ENCODE measurements at regions not wholly inside any gene's neighbourhood (a gene's known extent, or its start where the extent isn't known, plus 50 kb on each side); places are given as distances from the start of the nearest gene placed in this dataset.

- H3K27ac ChIP-seq (ENCODE audit: control insufficient read depth, insufficient read depth), result no peak overlapping the region
- DNase-seq (ENCODE audit: low read depth, low spot score) (no peak), FAIRE-seq (no peak), ATAC-seq (no peak)
- H3K36me3 ChIP-seq (ENCODE audit: control insufficient read depth in 2 of 2, insufficient read depth in 2 of 2, low read length in 1 of 2), result no peaks in the 10 kb centered on the region
- RAD21 ChIA-PET (ENCODE audit: unreplicated experiment), result no interaction called here
- H3K27me3 ChIP-seq (replicated peaks in 1 of 2; ENCODE audit: control insufficient read depth in 2 of 2, insufficient read depth in 2 of 2, low read length in 1 of 2), result no peaks in the 10 kb centered on the region
- no peak overlapping the region for H3K4me2 ChIP-seq (ENCODE audit: control insufficient read depth, insufficient read depth)
- H3K4me1 ChIP-seq (ENCODE audit: control insufficient read depth, insufficient read depth, low read length), result no peaks in the 10 kb centered on the region
- 49% methylated on average over 5 of the region's 5 CpGs for WGBS (ENCODE audit: insufficient coverage, insufficient replicate concordance, low lambda C conversion rate, missing lambda C conversion rate)
- SMC1A ChIA-PET (ENCODE audit: uncharacterized antibody, unreplicated experiment), result no interaction called here
- intact Hi-C loops (cut with micrococcal nuclease; ENCODE audit: unreplicated experiment) (no loop called here), in situ Hi-C loops (cut with MboI) (no loop called here)
- no TSS peak for BruUV-seq (replicated peaks)
- H2AFZ ChIP-seq (ENCODE audit: control insufficient read depth, low read depth, low read length), result no peak overlapping the region
- H3K9me3 ChIP-seq (replicated peaks; ENCODE audit: control insufficient read depth, insufficient read depth, low read length), result no peaks in the 10 kb centered on the region
- H3K9ac ChIP-seq (ENCODE audit: control insufficient read depth, insufficient read depth, low read length), result no peak overlapping the region
- no peak overlapping the region for H3K4me3 ChIP-seq
- POLR2A ChIA-PET, result no interaction called here
- TF ChIP-seq KDM1A (IDR thresholded peaks at IDR 0.05; ENCODE audit: borderline replicate concordance) (no peak), JUNB (IDR thresholded peaks at IDR 0.05) (no peak), CHD2 (IDR thresholded peaks at IDR 0.05; ENCODE audit: borderline replicate concordance, low read depth, low read length) (no peak), WRNIP1 (IDR thresholded peaks at IDR 0.05; ENCODE audit: borderline replicate concordance, low read depth, low read length) (no peak), ZNF622 (IDR thresholded peaks at IDR 0.05) (no peak), TARDBP (IDR thresholded peaks at IDR 0.05; ENCODE audit: borderline replicate concordance) (no peak), FOXK2 (IDR thresholded peaks at IDR 0.05) (no peak)
- CTCF ChIA-PET, result interaction anchor here (2.7 kb wide), 1 partner anchor 9 kb away, joined by 12 read pairs; no protein-coding TSS in a partner anchor
- H4K20me1 ChIP-seq (ENCODE audit: control insufficient read depth, insufficient read depth), result no peaks in the 10 kb centered on the region
- no peaks in the 10 kb centered on the region for H3K79me2 ChIP-seq (ENCODE audit: control insufficient read depth, insufficient read depth, low read length)
Measured at GRCh38 chr16:87054154-87054553, 263.0 kb downstream of the C16orf95 start.

GRCh38 chr16:87054856-87055255 lies 262.3 kb downstream of the C16orf95 start:
- Histone ChIP-seq H3K36me3 (ENCODE audit: control insufficient read depth in 2 of 2, insufficient read depth in 2 of 2, low read length in 1 of 2) (no peaks in the 10 kb centered on the region), H3K9ac (ENCODE audit: control insufficient read depth, insufficient read depth, low read length) (no peak overlapping the region), H4K20me1 (ENCODE audit: control insufficient read depth, insufficient read depth) (no peaks in the 10 kb centered on the region), H3K4me3 (no peak overlapping the region), H3K27ac (ENCODE audit: control insufficient read depth, insufficient read depth) (no peak overlapping the region), H3K9me3 (replicated peaks; ENCODE audit: control insufficient read depth, insufficient read depth, low read length) (no peaks in the 10 kb centered on the region), H3K79me2 (ENCODE audit: control insufficient read depth, insufficient read depth, low read length) (no peaks in the 10 kb centered on the region), H3K4me1 (ENCODE audit: control insufficient read depth, insufficient read depth, low read length) (no peaks in the 10 kb centered on the region), H3K27me3 (replicated peaks in 1 of 2; ENCODE audit: control insufficient read depth in 2 of 2, insufficient read depth in 2 of 2, low read length in 1 of 2) (no peaks in the 10 kb centered on the region), H2AFZ (ENCODE audit: control insufficient read depth, low read depth, low read length) (no peak overlapping the region), H3K4me2 (ENCODE audit: control insufficient read depth, insufficient read depth) (no peak overlapping the region)
- in situ Hi-C loops (cut with MboI) (no loop called here), intact Hi-C loops (cut with micrococcal nuclease; ENCODE audit: unreplicated experiment) (no loop called here)
- SMC1A ChIA-PET (ENCODE audit: uncharacterized antibody, unreplicated experiment), result no interaction called here
- RAD21 ChIA-PET (ENCODE audit: unreplicated experiment), result no interaction called here
- ATAC-seq (no peak), DNase-seq (ENCODE audit: low read depth, low spot score) (no peak), FAIRE-seq (no peak)
- 34% methylated on average over 4 of the region's 4 CpGs for WGBS (ENCODE audit: insufficient coverage, insufficient replicate concordance, low lambda C conversion rate, missing lambda C conversion rate)
- BruUV-seq (replicated peaks), result no TSS peak
- POLR2A ChIA-PET, result no interaction called here
- CTCF ChIA-PET, result no interaction called here
- TF ChIP-seq FOS (IDR thresholded peaks at IDR 0.05; ENCODE audit: borderline replicate concordance, extremely low read depth, insufficient read length) (no peak), HCFC1 (IDR thresholded peaks at IDR 0.05; ENCODE audit: low read length) (no peak), RAD21 (IDR thresholded peaks at IDR 0.05; ENCODE audit: insufficient read depth, low read depth, low read length) (no peak), MEF2A (IDR thresholded peaks at IDR 0.05; ENCODE audit: insufficient read depth, low read depth, low read length) (no peak), HDAC6 (IDR thresholded peaks at IDR 0.05; ENCODE audit: unreplicated experiment) (no peak), ZNF622 (IDR thresholded peaks at IDR 0.05) (no peak), BACH1 (IDR thresholded peaks at IDR 0.05; ENCODE audit: borderline replicate concordance) (no peak), IRF3 (IDR thresholded peaks at IDR 0.05) (no peak), E2F4 (IDR thresholded peaks at IDR 0.05; ENCODE audit: low read depth, low read length) (no peak), SIX5 (IDR thresholded peaks at IDR 0.05; ENCODE audit: low read depth, low read length, severe bottlenecking) (no peak), RUNX3 (IDR thresholded peaks at IDR 0.05; ENCODE audit: low read length) (no peak), NBN (IDR thresholded peaks at IDR 0.05) (no peak), BMI1 (IDR thresholded peaks at IDR 0.05; ENCODE audit: borderline replicate concordance) (no peak), SUZ12 (IDR thresholded peaks at IDR 0.05; ENCODE audit: unreplicated experiment) (no peak), MTA2 (IDR thresholded peaks at IDR 0.05; ENCODE audit: low read depth) (no peak)
